CD14-positive monocyte (primary cell): ENCODE measurements at regions not wholly inside any gene's neighbourhood (a gene's known extent, or its start where the extent isn't known, plus 50 kb on each side); places are given as distances from the start of the nearest gene placed in this dataset.

Experiments
- DNase-seq, 3 donors: peaks; one replicate each; pipeline ENCODE4 v3.0.0-alpha.2; 2011 to 2022
- H2AFZ ChIP-seq: 2 replicates; pipeline ENCODE4 v1.6.0; 2012; ENCODE audit warnings: mild to moderate bottlenecking, low read depth, low read length, inconsistent platforms; ENCODE audit not compliant: insufficient read depth, poor library complexity, severe bottlenecking
- H3K27ac ChIP-seq, 2 donors: 1 replicate in 1 of 2; 2 replicates in 1 of 2; pipeline ENCODE4 v1.5.1; 2012 to 2013; ENCODE audit warnings: low read length in 2 of 2, control low read depth in 1 of 2, inconsistent platforms in 1 of 2, low read depth in 1 of 2, mild to moderate bottlenecking in 1 of 2
- H3K27me3 ChIP-seq, 2 donors: one replicate each; pipeline versions ENCODE4 v1.6.0 to v1.6.1; 2011 to 2013; ENCODE audit warnings: low read length in 2 of 2; ENCODE audit not compliant: control insufficient read depth in 2 of 2, insufficient read depth in 2 of 2
- H3K36me3 ChIP-seq, 2 donors: replicated peaks in 1 of 2; 1 replicate in 1 of 2; 2 replicates in 1 of 2; pipeline versions ENCODE4 v1.5.1 to v1.6.1; 2012 to 2013; ENCODE audit warnings: low read length in 2 of 2, control low read depth in 1 of 2, inconsistent platforms in 1 of 2, mild to moderate bottlenecking in 1 of 2; ENCODE audit not compliant: insufficient read depth in 2 of 2, control insufficient read depth in 1 of 2
- H3K4me1 ChIP-seq, 2 donors: 1 replicate in 1 of 2; 2 replicates in 1 of 2; pipeline versions ENCODE4 v1.5.1 to v1.6.1; 2012 to 2013; ENCODE audit warnings: low read length in 2 of 2, control low read depth in 1 of 2, inconsistent platforms in 1 of 2, mild to moderate bottlenecking in 1 of 2, moderate library complexity in 1 of 2; ENCODE audit not compliant: insufficient read depth in 2 of 2, control insufficient read depth in 1 of 2
- H3K4me2 ChIP-seq: replicated peaks from 2 replicates; pipeline ENCODE3; 2012; ENCODE audit warnings: low read length, moderate library complexity, mild to moderate bottlenecking; ENCODE audit not compliant: poor library complexity, severe bottlenecking; ENCODE audit errors: extremely low read depth
- H3K4me3 ChIP-seq, 3 experiments: fragments of 200-600 bp in 1 of 3; sonication (generic) in 1 of 3; replicated peaks in 1 of 3; 1 replicate in 2 of 3; 2 replicates in 1 of 3; pipeline ENCODE4 v1.5.1; 2011 to 2013; ENCODE audit warnings: low read length in 3 of 3, mild to moderate bottlenecking in 3 of 3, control low read depth in 2 of 3, low read depth in 2 of 3, inconsistent platforms in 1 of 3, moderate library complexity in 1 of 3
- H3K79me2 ChIP-seq: 2 replicates; pipeline ENCODE4 v1.6.0; 2012; ENCODE audit warnings: mild to moderate bottlenecking, control low read depth, inconsistent platforms, low read length, moderate library complexity; ENCODE audit not compliant: insufficient read depth
- H3K9ac ChIP-seq: 2 replicates; pipeline ENCODE4 v1.6.0; 2017; ENCODE audit warnings: low read length, mild to moderate bottlenecking; ENCODE audit not compliant: insufficient read depth, poor library complexity, severe bottlenecking
- H3K9me3 ChIP-seq, 2 donors: replicated peaks in 1 of 2; 1 replicate in 1 of 2; 2 replicates in 1 of 2; pipeline versions ENCODE4 v1.5.1 to v1.6.1; 2012 to 2013; ENCODE audit warnings: low read length in 2 of 2, control low read depth in 1 of 2; ENCODE audit not compliant: control insufficient read depth in 1 of 2, insufficient read depth in 1 of 2
- H4K20me1 ChIP-seq: 2 replicates; pipeline ENCODE4 v1.6.0; 2012; ENCODE audit warnings: mild to moderate bottlenecking, low read length, control low read depth, moderate library complexity; ENCODE audit not compliant: insufficient read depth
- H3K27ac Mint-ChIP-seq, 7 donors: one replicate each; pipeline ENCODE4 v1.8.0; 2020; ENCODE audit warnings: mild to moderate bottlenecking in 7 of 7, mixed read lengths in 7 of 7, moderate library complexity in 6 of 7, inconsistent platforms in 2 of 7
- H3K27me3 Mint-ChIP-seq, 3 donors: one replicate each; pipeline ENCODE4 v1.8.0; 2021 to 2022; ENCODE audit warnings: low read depth in 3 of 3, mild to moderate bottlenecking in 3 of 3, mixed read lengths in 3 of 3, moderate library complexity in 3 of 3, inconsistent platforms in 1 of 3
- H3K36me3 Mint-ChIP-seq, 2 donors: one replicate each; pipeline ENCODE4 v1.8.0; 2020; ENCODE audit warnings: mixed read lengths in 2 of 2, inconsistent platforms in 1 of 2, mild to moderate bottlenecking in 1 of 2
- H3K4me1 Mint-ChIP-seq: one replicate; pipeline ENCODE4 v1.8.0; 2020; ENCODE audit warnings: mild to moderate bottlenecking, mixed read lengths
- H3K4me3 Mint-ChIP-seq, 2 donors: one replicate each; pipeline ENCODE4 v1.8.0; 2020; ENCODE audit warnings: mild to moderate bottlenecking in 2 of 2, mixed read lengths in 2 of 2, moderate library complexity in 1 of 2
- H3K9me3 Mint-ChIP-seq, 7 donors: one replicate each; pipeline ENCODE4 v1.8.0; 2020 to 2022; ENCODE audit warnings: mixed read lengths in 7 of 7, mild to moderate bottlenecking in 6 of 7, moderate library complexity in 6 of 7, inconsistent platforms in 2 of 7
- CTCF ChIP-seq: fragments of 200-600 bp; IDR thresholded peaks from one replicate; pipeline ENCODE4 v1.8.0; 2022; ENCODE audit warnings: antibody characterized with exemption, mild to moderate bottlenecking
- WGBS: methylation state at CpG from one replicate; pipeline ENCODE4 v1.1.5; 2013; ENCODE audit warnings: missing lambda C conversion rate; ENCODE audit not compliant: insufficient coverage; 5-methylcytosine and 5-hydroxymethylcytosine counted together
- intact Hi-C, 2 donors: fragments of 100-400 bp; cut with micrococcal nuclease; formaldehyde crosslinking; loops; one replicate each; pipeline versions ENCODE4 v1.15.0 to v1.15.1; 2023

GRCh38 chr6:106890447-106890846 lies 84.1 kb downstream of the CD24 start:
- Histone ChIP-seq H3K9me3 (no peaks in the 10 kb centered on the region), H3K9ac (no peak overlapping the region), H3K4me2 (no peak overlapping the region), H3K27ac (no peak overlapping the region), H4K20me1 (no peaks in the 10 kb centered on the region), H3K4me3 (no peak overlapping the region), H3K79me2 (no peaks in the 10 kb centered on the region), H2AFZ (no peak overlapping the region), H3K36me3 (no peaks in the 10 kb centered on the region), H3K4me1 (no peaks in the 10 kb centered on the region), H3K27me3 (no peaks in the 10 kb centered on the region)
- Mint-ChIP-seq H3K36me3 (no peaks in the 10 kb centered on the region), H3K27ac (no peak overlapping the region), H3K4me1 (no peaks in the 10 kb centered on the region), H3K27me3 (peaks cover 0 to 16% (median 4%) of the 10 kb centered on the region in 3 donors), H3K9me3 (peaks cover 0 to 4% (median 0%) of the 10 kb centered on the region in 7 donors), H3K4me3 (no peak overlapping the region)
- intact Hi-C loops = no loop called here
- no peak for TF ChIP-seq CTCF
- WGBS = 100% methylated on average over 1 of the region's 2 CpGs
- no peak for DNase-seq

- Histone ChIP-seq H3K9me3 (no peaks in the 10 kb centered on the region), H2AFZ (no peak overlapping the region), H3K27ac (no peak overlapping the region), H3K36me3 (no peaks in the 10 kb centered on the region), H3K79me2 (no peaks in the 10 kb centered on the region), H3K9ac (no peak overlapping the region), H3K4me3 (no peak overlapping the region), H3K4me1 (no peaks in the 10 kb centered on the region), H4K20me1 (no peaks in the 10 kb centered on the region), H3K4me2 (no peak overlapping the region), H3K27me3 (no peaks in the 10 kb centered on the region)
- peaks cover 0 to 4% (median 0%) of the 10 kb centered on the region in 7 donors for H3K9me3 Mint-ChIP-seq
- H3K27ac Mint-ChIP-seq = no peak overlapping the region
- H3K27me3 Mint-ChIP-seq = peaks cover 0 to 15% (median 4%) of the 10 kb centered on the region in 3 donors
- no peak overlapping the region for H3K4me3 Mint-ChIP-seq
- TF ChIP-seq CTCF = no peak
- no peaks in the 10 kb centered on the region for H3K4me1 Mint-ChIP-seq
- H3K36me3 Mint-ChIP-seq = no peaks in the 10 kb centered on the region
- no CpG with 5 or more reads among the region's 1 CpG for WGBS
- intact Hi-C loops = no loop called here
- no peak for DNase-seq
Measured at GRCh38 chr6:106889692-106890091, 84.8 kb downstream of the CD24 start.
